ENCODE measurements at regions not wholly inside any gene's neighbourhood (a gene's known extent, or its start where the extent isn't known, plus 50 kb on each side); places are given as distances from the start of the nearest gene placed in this dataset.

- no peak overlapping the region for H3K4me3 ChIP-seq
- WGBS, 2 donors, result 88 to 89% methylated on average over 1 of the region's 1 CpG
Observed at GRCh38 chr10:33826186-33826585, 491.7 kb upstream of the NRP1 start.

GRCh38 chr10:33822774-33823173 lies 488.3 kb upstream of the NRP1 start:
- no peaks in the 10 kb centered on the region for H3K36me3 ChIP-seq
- WGBS, 2 donors, result 79 to 83% methylated on average over 3 of the region's 3 CpGs
- TF ChIP-seq CTCF (IDR thresholded peaks at IDR 0.05) (no peak), POLR2A (IDR thresholded peaks at IDR 0.05) (no peak)
- H3K4me1 ChIP-seq, result no peaks in the 10 kb centered on the region
- no peak overlapping the region for H3K4me3 ChIP-seq
- no peaks in the 10 kb centered on the region for H3K27me3 ChIP-seq
- no peaks in the 10 kb centered on the region for H3K9me3 ChIP-seq
- DNase-seq, result no peak
- intact Hi-C loops (cut with DNase I), result no loop called here
- no peak overlapping the region for H3K27ac ChIP-seq

More at GRCh38 chr10:33826186-33826585, 491.7 kb upstream of the NRP1 start:
- Histone ChIP-seq H3K36me3 (no peaks in the 10 kb centered on the region), H3K27ac (no peak overlapping the region), H3K9me3 (no peaks in the 10 kb centered on the region), H3K4me1 (no peaks in the 10 kb centered on the region), H3K27me3 (no peaks in the 10 kb centered on the region)
- no peak for TF ChIP-seq CTCF (IDR thresholded peaks at IDR 0.05)
- no peak for TF ChIP-seq POLR2A (IDR thresholded peaks at IDR 0.05)
- intact Hi-C loops (cut with DNase I), result no loop called here
- no peak for DNase-seq

- Histone ChIP-seq H3K27me3 (no peaks in the 10 kb centered on the region), H3K9me3 (no peaks in the 10 kb centered on the region), H3K4me3 (no peak overlapping the region), H3K4me1 (no peaks in the 10 kb centered on the region), H3K27ac (no peak overlapping the region), H3K36me3 (no peaks in the 10 kb centered on the region)
- 68 to 83% methylated on average over 4 of the region's 4 CpGs for WGBS, 2 donors
- TF ChIP-seq POLR2A (IDR thresholded peaks at IDR 0.05) (no peak), CTCF (IDR thresholded peaks at IDR 0.05) (no peak)
- DNase-seq, result no peak
- intact Hi-C loops (cut with DNase I), result no loop called here
Observed at GRCh38 chr10:33820531-33820930, 486.1 kb upstream of the NRP1 start.

GRCh38 chr10:33819206-33819605 lies 484.7 kb upstream of the NRP1 start:
- intact Hi-C loops (cut with DNase I), result no loop called here
- no peaks in the 10 kb centered on the region for H3K9me3 ChIP-seq
- H3K4me3 ChIP-seq, result no peak overlapping the region
- DNase-seq, result no peak
- no peaks in the 10 kb centered on the region for H3K4me1 ChIP-seq
- no peaks in the 10 kb centered on the region for H3K27me3 ChIP-seq
- 60 to 85% methylated on average over 1 of the region's 1 CpG for WGBS, 2 donors
- H3K27ac ChIP-seq, result no peak overlapping the region
- TF ChIP-seq POLR2A (IDR thresholded peaks at IDR 0.05), result no peak
- no peak for TF ChIP-seq CTCF (IDR thresholded peaks at IDR 0.05)
- H3K36me3 ChIP-seq, result no peaks in the 10 kb centered on the region

- no peaks in the 10 kb centered on the region for H3K9me3 ChIP-seq
- no peak for TF ChIP-seq CTCF (IDR thresholded peaks at IDR 0.05)
- no peak for TF ChIP-seq POLR2A (IDR thresholded peaks at IDR 0.05)
- no peaks in the 10 kb centered on the region for H3K36me3 ChIP-seq
- no peak overlapping the region for H3K4me3 ChIP-seq
- intact Hi-C loops (cut with DNase I), result no loop called here
- no peak for DNase-seq
- no peak overlapping the region for H3K27ac ChIP-seq
- WGBS, 2 donors, result 68 to 79% methylated on average over 2 of the region's 2 CpGs
- no peaks in the 10 kb centered on the region for H3K4me1 ChIP-seq
- no peaks in the 10 kb centered on the region for H3K27me3 ChIP-seq
Observed at GRCh38 chr10:33818343-33818742, 483.9 kb upstream of the NRP1 start.
